ENCODE measurements at regions not wholly inside any gene's neighbourhood (a gene's known extent, or its start where the extent isn't known, plus 50 kb on each side); places are given as distances from the start of the nearest gene placed in this dataset.

GRCh38 chr6:167576828-167577503 is 249.7 kb upstream of the AFDN start:
- Histone ChIP-seq H3K36me3 (ENCODE audit: control insufficient read depth, insufficient read depth, low read length) (no peaks in the 10 kb centered on the region), H3K27me3 (ENCODE audit: control insufficient read depth, insufficient read depth, low read length) (no peaks in the 10 kb centered on the region), H3K4me3 (ENCODE audit: low read depth, low read length) (no peak overlapping the region)
- no peak for TF ChIP-seq CTCF (IDR thresholded peaks at IDR 0.05; ENCODE audit: insufficient read depth, low read depth, low read length)
- ChIA-PET CTCF (no interaction called here), POLR2A (no interaction called here)
- DNase-seq (ENCODE audit: low read depth), result no peak

- CTCF ChIA-PET, result interaction anchor here (0.7 kb wide), 1 partner anchor 1277 kb away, joined by 3 read pairs; no protein-coding TSS in a partner anchor
- POLR2A ChIA-PET, result no interaction called here
- no peaks in the 10 kb centered on the region for H3K27me3 ChIP-seq (ENCODE audit: control insufficient read depth, insufficient read depth, low read length)
Measured at GRCh38 chr6:167577891-167578361, 248.8 kb upstream of the AFDN start.

GRCh38 chr6:167578371-167578901 is 248.3 kb upstream of the AFDN start:
- H3K36me3 ChIP-seq (ENCODE audit: control insufficient read depth, insufficient read depth, low read length), result no peaks in the 10 kb centered on the region
- no peak for DNase-seq (ENCODE audit: low read depth)
- CTCF ChIA-PET, result no interaction called here
- no peaks in the 10 kb centered on the region for H3K27me3 ChIP-seq (ENCODE audit: control insufficient read depth, insufficient read depth, low read length)
- no peak overlapping the region for H3K4me3 ChIP-seq (ENCODE audit: low read depth, low read length)
- TF ChIP-seq CTCF (IDR thresholded peaks at IDR 0.05; ENCODE audit: insufficient read depth, low read depth, low read length), result no peak
- POLR2A ChIA-PET, result no interaction called here

More at GRCh38 chr6:167577891-167578361, 248.8 kb upstream of the AFDN start:
- no peaks in the 10 kb centered on the region for H3K36me3 ChIP-seq (ENCODE audit: control insufficient read depth, insufficient read depth, low read length)
- TF ChIP-seq CTCF (IDR thresholded peaks at IDR 0.05; ENCODE audit: insufficient read depth, low read depth, low read length), result no peak
- DNase-seq (ENCODE audit: low read depth), result no peak
- H3K4me3 ChIP-seq (ENCODE audit: low read depth, low read length), result no peak overlapping the region

GRCh38 chr6:167579806-167580618 is 246.7 kb upstream of the AFDN start:
- Histone ChIP-seq H3K27me3 (ENCODE audit: control insufficient read depth, insufficient read depth, low read length) (no peaks in the 10 kb centered on the region), H3K36me3 (ENCODE audit: control insufficient read depth, insufficient read depth, low read length) (no peaks in the 10 kb centered on the region), H3K4me3 (ENCODE audit: low read depth, low read length) (no peak overlapping the region)
- ChIA-PET CTCF (no interaction called here), POLR2A (no interaction called here)
- TF ChIP-seq CTCF (IDR thresholded peaks at IDR 0.05; ENCODE audit: insufficient read depth, low read depth, low read length), result no peak
- DNase-seq (ENCODE audit: low read depth), result no peak

GRCh38 chr6:167580619-167580911 is 246.1 kb upstream of the AFDN start:
- no peak for TF ChIP-seq CTCF (IDR thresholded peaks at IDR 0.05; ENCODE audit: insufficient read depth, low read depth, low read length)
- no peaks in the 10 kb centered on the region for H3K36me3 ChIP-seq (ENCODE audit: control insufficient read depth, insufficient read depth, low read length)
- no peaks in the 10 kb centered on the region for H3K27me3 ChIP-seq (ENCODE audit: control insufficient read depth, insufficient read depth, low read length)
- ChIA-PET CTCF (no interaction called here), POLR2A (no interaction called here)
- no peak for DNase-seq (ENCODE audit: low read depth)
- no peak overlapping the region for H3K4me3 ChIP-seq (ENCODE audit: low read depth, low read length)
